Mesothelial cell of epicardium (in vitro differentiated cells): ENCODE measurements at regions not wholly inside any gene's neighbourhood (a gene's known extent, or its start where the extent isn't known, plus 50 kb on each side); places are given as distances from the start of the nearest gene placed in this dataset.
"Not testable (repeated sequence)": the region's sequence is repeated elsewhere in the genome, so short reads cannot be mapped to it uniquely, and the experiment has no call there.

Experiments
- DNase-seq, 2 experiments: peaks; one replicate each; pipeline ENCODE4 v3.0.0; 2021; ENCODE audit warnings: low spot score in 2 of 2; ENCODE audit not compliant: unreplicated experiment in 2 of 2
- H3K27ac Mint-ChIP-seq: 2 replicates; pipeline ENCODE4 v1.8.0; 2021; ENCODE audit warnings: mixed read lengths
- H3K27me3 Mint-ChIP-seq: 2 replicates; pipeline ENCODE4 v1.8.0; 2021; ENCODE audit warnings: low read depth, mixed read lengths
- H3K36me3 Mint-ChIP-seq: 2 replicates; pipeline ENCODE4 v1.8.0; 2021; ENCODE audit warnings: mixed read lengths
- H3K4me1 Mint-ChIP-seq: 2 replicates; pipeline ENCODE4 v1.8.0; 2021; ENCODE audit warnings: mixed read lengths
- H3K4me3 Mint-ChIP-seq: 2 replicates; pipeline ENCODE4 v1.8.0; 2021; ENCODE audit warnings: mild to moderate bottlenecking, moderate library complexity, mixed read lengths
- H3K9me3 Mint-ChIP-seq: 2 replicates; pipeline ENCODE4 v1.8.0; 2021; ENCODE audit warnings: mixed read lengths
- CTCF ChIP-seq: fragments of 200-600 bp; sonication (generic); IDR thresholded peaks from one replicate; pipeline ENCODE4 v1.5.0; 2021; ENCODE audit warnings: antibody characterized with exemption; ENCODE audit not compliant: unreplicated experiment

GRCh38 chr1:58231204-58231603 is 315.3 kb downstream of the OMA1 start:
- Mint-ChIP-seq H3K4me3 (no peak overlapping the region), H3K9me3 (no peaks in the 10 kb centered on the region), H3K36me3 (no peaks in the 10 kb centered on the region), H3K4me1 (no peaks in the 10 kb centered on the region), H3K27me3 (peaks cover 57% of the 10 kb centered on the region), H3K27ac (no peak overlapping the region)
- no peak for TF ChIP-seq CTCF
- no peak for DNase-seq

GRCh38 chr1:58227604-58228003 is 318.9 kb downstream of the OMA1 start:
- Mint-ChIP-seq H3K27me3 (peaks cover 43% of the 10 kb centered on the region), H3K36me3 (no peaks in the 10 kb centered on the region), H3K27ac (no peak overlapping the region), H3K4me3 (no peak overlapping the region), H3K4me1 (no peaks in the 10 kb centered on the region), H3K9me3 (no peaks in the 10 kb centered on the region)
- no peak for DNase-seq
- TF ChIP-seq CTCF: no peak

- Mint-ChIP-seq H3K4me3 (no peak overlapping the region), H3K4me1 (no peaks in the 10 kb centered on the region), H3K36me3 (no peaks in the 10 kb centered on the region), H3K27me3 (peaks cover 46% of the 10 kb centered on the region), H3K27ac (no peak overlapping the region), H3K9me3 (no peaks in the 10 kb centered on the region)
- DNase-seq: no peak
- no peak for TF ChIP-seq CTCF
Measured at GRCh38 chr1:58223522-58223921, 323.0 kb downstream of the OMA1 start.

- no peak for TF ChIP-seq CTCF
- Mint-ChIP-seq H3K27ac (no peak overlapping the region), H3K9me3 (peaks cover 3% of the 10 kb centered on the region), H3K36me3 (no peaks in the 10 kb centered on the region), H3K4me3 (no peak overlapping the region), H3K4me1 (no peaks in the 10 kb centered on the region), H3K27me3 (peaks cover 39% of the 10 kb centered on the region)
- no peak for DNase-seq
Measured at GRCh38 chr1:58220836-58221472, 325.6 kb downstream of the OMA1 start.

GRCh38 chr1:58216169-58216568 is 330.4 kb downstream of the OMA1 start:
- H3K4me1 Mint-ChIP-seq, H3K4me3 Mint-ChIP-seq, H3K9me3 Mint-ChIP-seq, H3K27ac Mint-ChIP-seq, H3K36me3 Mint-ChIP-seq, DNase-seq: not testable (repeated sequence)
- H3K27me3 Mint-ChIP-seq: peaks cover 35% of the 10 kb centered on the region

GRCh38 chr1:58214674-58215073 is 331.9 kb downstream of the OMA1 start:
- H3K27ac Mint-ChIP-seq: no peak overlapping the region
- no peak for DNase-seq
- H3K36me3 Mint-ChIP-seq: no peaks in the 10 kb centered on the region
- H3K4me1 Mint-ChIP-seq: no peaks in the 10 kb centered on the region
- H3K4me3 Mint-ChIP-seq: no peak overlapping the region
- no peak for TF ChIP-seq CTCF
- H3K9me3 Mint-ChIP-seq: peaks cover 3% of the 10 kb centered on the region
- peaks cover 31% of the 10 kb centered on the region for H3K27me3 Mint-ChIP-seq
